Suprapubic skin (tissue), 4 donors: ENCODE measurements at regions not wholly inside any gene's neighbourhood (a gene's known extent, or its start where the extent isn't known, plus 50 kb on each side); places are given as distances from the start of the nearest gene placed in this dataset.

Experiments
- DNase-seq, 2 donors: peaks; one replicate each; pipeline ENCODE4 v3.0.0-alpha.2; 2019; ENCODE audit warnings: low spot score in 2 of 2
- H3K27ac ChIP-seq: fragments of 200-600 bp; sonication (generic); one replicate; pipeline ENCODE4 v1.5.1; 2019
- H3K27me3 ChIP-seq: fragments of 200-600 bp; sonication (generic); one replicate; pipeline ENCODE4 v1.5.1; 2019
- H3K36me3 ChIP-seq: fragments of 200-600 bp; sonication (generic); one replicate; pipeline ENCODE4 v1.5.1; 2019
- H3K4me1 ChIP-seq: fragments of 200-600 bp; sonication (generic); one replicate; pipeline ENCODE4 v1.5.1; 2019
- H3K4me3 ChIP-seq: fragments of 200-600 bp; sonication (generic); one replicate; pipeline ENCODE4 v1.5.1; 2019; ENCODE audit warnings: mild to moderate bottlenecking
- H3K9me3 ChIP-seq: fragments of 200-600 bp; sonication (generic); one replicate; pipeline ENCODE4 v1.5.1; 2019
- CTCF ChIP-seq, 2 donors: fragments of 200-600 bp in 1 of 2; fragments of 450-650 bp in 1 of 2; sonication (generic) in 1 of 2; IDR thresholded peaks; one replicate each; pipeline ENCODE4 v1.5.1; 2016 to 2019; ENCODE audit warnings: antibody characterized with exemption in 2 of 2, mild to moderate bottlenecking in 1 of 2, moderate library complexity in 1 of 2
- EP300 ChIP-seq: sonication (generic); formaldehyde crosslinking; IDR thresholded peaks from one replicate; pipeline ENCODE4 v1.6.1; 2017; ENCODE audit warnings: antibody characterized with exemption
- POLR2A ChIP-seq, 2 donors: fragments of 450-650 bp; IDR thresholded peaks; one replicate each; pipeline ENCODE4 v1.6.1; 2017; ENCODE audit warnings: antibody characterized with exemption in 2 of 2, mild to moderate bottlenecking in 2 of 2, moderate library complexity in 2 of 2
- POLR2AphosphoS5 ChIP-seq, 3 donors: sonication (generic); formaldehyde crosslinking; IDR thresholded peaks; one replicate each; pipeline ENCODE4 v1.6.1; 2017; ENCODE audit warnings: antibody characterized with exemption in 3 of 3
- WGBS: methylation state at CpG from one replicate; pipeline ENCODE4 v1.1.5; 2018; 5-methylcytosine and 5-hydroxymethylcytosine counted together

- TF ChIP-seq EP300 (no peak), POLR2AphosphoS5 (IDR thresholded peaks at IDR 0.05) (no peak), POLR2A (IDR thresholded peaks at IDR 0.05) (no peak), CTCF (IDR thresholded peaks at IDR 0.05) (no peak)
- Histone ChIP-seq H3K9me3 (no peaks in the 10 kb centered on the region), H3K36me3 (no peaks in the 10 kb centered on the region), H3K4me1 (peaks cover 5% of the 10 kb centered on the region), H3K27me3 (peaks cover 47% of the 10 kb centered on the region), H3K4me3 (no peak overlapping the region), H3K27ac (no peak overlapping the region)
- DNase-seq = no peak
- 90% methylated on average over 6 of the region's 6 CpGs for WGBS
These were observed 76.8 kb upstream of the GATA2 start for GRCh38 chr3:128569756-128570155.

GRCh38 chr3:128568602-128569490 lies 75.8 kb upstream of the GATA2 start:
- H3K27me3 ChIP-seq = peaks cover 44% of the 10 kb centered on the region
- no peak for DNase-seq
- H3K4me3 ChIP-seq = no peak overlapping the region
- WGBS = 82% methylated on average over 16 of the region's 17 CpGs
- TF ChIP-seq POLR2AphosphoS5 (IDR thresholded peaks at IDR 0.05) (no peak), CTCF (IDR thresholded peaks at IDR 0.05) (no peak), EP300 (no peak), POLR2A (IDR thresholded peaks at IDR 0.05) (no peak)
- no peaks in the 10 kb centered on the region for H3K36me3 ChIP-seq
- no peak overlapping the region for H3K27ac ChIP-seq
- peaks cover 5% of the 10 kb centered on the region for H3K4me1 ChIP-seq
- no peaks in the 10 kb centered on the region for H3K9me3 ChIP-seq

GRCh38 chr3:128567705-128568356 lies 74.8 kb upstream of the GATA2 start:
- TF ChIP-seq CTCF (IDR thresholded peaks at IDR 0.05) = no peak
- TF ChIP-seq POLR2A (IDR thresholded peaks at IDR 0.05) = no peak
- no peak for TF ChIP-seq EP300
- no peak for TF ChIP-seq POLR2AphosphoS5 (IDR thresholded peaks at IDR 0.05)
- no peaks in the 10 kb centered on the region for H3K9me3 ChIP-seq
- H3K4me1 ChIP-seq = no peaks in the 10 kb centered on the region
- 88% methylated on average over 12 of the region's 12 CpGs for WGBS
- peaks cover 40% of the 10 kb centered on the region for H3K27me3 ChIP-seq
- no peak overlapping the region for H3K27ac ChIP-seq
- H3K36me3 ChIP-seq = no peaks in the 10 kb centered on the region
- no peak for DNase-seq
- no peak overlapping the region for H3K4me3 ChIP-seq

- WGBS = 96% methylated on average over 4 of the region's 6 CpGs
- Histone ChIP-seq H3K27me3 (peaks cover 35% of the 10 kb centered on the region), H3K27ac (no peak overlapping the region), H3K36me3 (no peaks in the 10 kb centered on the region), H3K9me3 (no peaks in the 10 kb centered on the region), H3K4me3 (no peak overlapping the region), H3K4me1 (no peaks in the 10 kb centered on the region)
- DNase-seq = no peak
- TF ChIP-seq CTCF (IDR thresholded peaks at IDR 0.05) (no peak), POLR2AphosphoS5 (IDR thresholded peaks at IDR 0.05) (no peak), POLR2A (IDR thresholded peaks at IDR 0.05) (no peak), EP300 (no peak)
These were observed 74.1 kb upstream of the GATA2 start for GRCh38 chr3:128567141-128567540.

- no peaks in the 10 kb centered on the region for H3K36me3 ChIP-seq
- no peaks in the 10 kb centered on the region for H3K4me1 ChIP-seq
- 70% methylated on average over 7 of the region's 7 CpGs for WGBS
- TF ChIP-seq EP300 = no peak
- TF ChIP-seq POLR2A (IDR thresholded peaks at IDR 0.05) = no peak
- no peak for TF ChIP-seq CTCF (IDR thresholded peaks at IDR 0.05)
- no peak for TF ChIP-seq POLR2AphosphoS5 (IDR thresholded peaks at IDR 0.05)
- no peak overlapping the region for H3K27ac ChIP-seq
- peaks cover 21% of the 10 kb centered on the region for H3K27me3 ChIP-seq
- DNase-seq = no peak
- H3K9me3 ChIP-seq = no peaks in the 10 kb centered on the region
- no peak overlapping the region for H3K4me3 ChIP-seq
These were observed 70.4 kb upstream of the GATA2 start for GRCh38 chr3:128563439-128563838.
